Breast epithelium (tissue), 4 donors: ENCODE measurements at regions not wholly inside any gene's neighbourhood (a gene's known extent, or its start where the extent isn't known, plus 50 kb on each side); places are given as distances from the start of the nearest gene placed in this dataset.

ENCODE experiments used
- DNase-seq, 2 donors: peaks; one replicate each; pipeline ENCODE4 v3.0.0-alpha.2; 2019; ENCODE audit warnings: low spot score in 2 of 2
- H3K27ac ChIP-seq, 2 donors: fragments of 200-600 bp; sonication (generic) in 1 of 2; one replicate each; pipeline ENCODE4 v1.5.1; 2016 to 2019; ENCODE audit warnings: mild to moderate bottlenecking in 1 of 2
- H3K27me3 ChIP-seq, 2 donors: fragments of 200-600 bp; sonication (generic) in 1 of 2; one replicate each; pipeline versions ENCODE4 v1.5.1 to v1.6.0; 2017 to 2019; ENCODE audit warnings: control low read depth in 1 of 2, mild to moderate bottlenecking in 1 of 2
- H3K36me3 ChIP-seq: fragments of 200-600 bp; one replicate; pipeline ENCODE4 v1.5.1; 2019
- H3K4me1 ChIP-seq, 2 donors: fragments of 200-600 bp; sonication (generic); one replicate each; pipeline ENCODE4 v1.5.1; 2016 to 2019; ENCODE audit warnings: control low read depth in 1 of 2
- H3K4me3 ChIP-seq, 3 donors: fragments of 200-600 bp; sonication (generic); 1 replicate in 2 of 3; 2 replicates in 1 of 3; pipeline ENCODE4 v1.5.1; 2016 to 2019; ENCODE audit warnings: mild to moderate bottlenecking in 3 of 3, moderate library complexity in 2 of 3
- H3K9me3 ChIP-seq, 2 donors: fragments of 200-600 bp; sonication (generic) in 1 of 2; one replicate each; pipeline ENCODE4 v1.5.1; 2016 to 2019; ENCODE audit warnings: control low read depth in 1 of 2
- CTCF ChIP-seq, 3 donors: fragments of 450-650 bp; IDR thresholded peaks; one replicate each; pipeline ENCODE4 v1.5.1; 2016 to 2017; ENCODE audit warnings: antibody characterized with exemption in 3 of 3, mild to moderate bottlenecking in 3 of 3, moderate library complexity in 3 of 3
- POLR2A ChIP-seq: fragments of 450-650 bp; IDR thresholded peaks from one replicate; pipeline ENCODE4 v1.6.1; 2016; ENCODE audit warnings: antibody characterized with exemption, mild to moderate bottlenecking, moderate library complexity
- POLR2AphosphoS5 ChIP-seq, 3 donors: sonication (generic); formaldehyde crosslinking; IDR thresholded peaks; one replicate each; pipeline ENCODE4 v1.6.1; 2017; ENCODE audit warnings: antibody characterized with exemption in 3 of 3
- intact Hi-C: fragments of 100-400 bp; cut with DNase I; formaldehyde crosslinking; loops from one replicate; pipeline ENCODE4 v1.15.1; 2023; ENCODE audit warnings: low total_unique reads

- TF ChIP-seq POLR2AphosphoS5 (IDR thresholded peaks at IDR 0.05): no peak
- no peak for TF ChIP-seq CTCF (IDR thresholded peaks at IDR 0.05)
- no peak for TF ChIP-seq POLR2A
- DNase-seq: no peak
- no peaks in the 10 kb centered on the region for H3K36me3 ChIP-seq
- H3K27ac ChIP-seq: no peak overlapping the region
- no peaks in the 10 kb centered on the region for H3K4me1 ChIP-seq
- H3K4me3 ChIP-seq: no peak overlapping the region
- no peaks in the 10 kb centered on the region for H3K9me3 ChIP-seq
- intact Hi-C loops: no loop called here
- no peaks in the 10 kb centered on the region for H3K27me3 ChIP-seq
Observed at GRCh38 chr5:125327676-125328075, 581.2 kb upstream of the ZNF608 start.

GRCh38 chr5:125331987-125332598 is 585.7 kb upstream of the ZNF608 start:
- no peaks in the 10 kb centered on the region for H3K9me3 ChIP-seq
- no peak for DNase-seq
- TF ChIP-seq POLR2AphosphoS5 (IDR thresholded peaks at IDR 0.05) (no peak), POLR2A (no peak), CTCF (IDR thresholded peaks at IDR 0.05) (no peak)
- H3K4me3 ChIP-seq: no peak overlapping the region
- intact Hi-C loops: no loop called here
- H3K4me1 ChIP-seq: no peaks in the 10 kb centered on the region
- no peaks in the 10 kb centered on the region for H3K27me3 ChIP-seq
- no peaks in the 10 kb centered on the region for H3K36me3 ChIP-seq
- no peak overlapping the region for H3K27ac ChIP-seq

- DNase-seq: no peak
- Histone ChIP-seq H3K4me1 (no peaks in the 10 kb centered on the region), H3K36me3 (no peaks in the 10 kb centered on the region), H3K27me3 (no peaks in the 10 kb centered on the region), H3K27ac (no peak overlapping the region), H3K4me3 (no peak overlapping the region), H3K9me3 (no peaks in the 10 kb centered on the region)
- TF ChIP-seq CTCF (IDR thresholded peaks at IDR 0.05): no peak
- no peak for TF ChIP-seq POLR2AphosphoS5 (IDR thresholded peaks at IDR 0.05)
- no peak for TF ChIP-seq POLR2A
- intact Hi-C loops: no loop called here
Observed at GRCh38 chr5:125333416-125333815, 587.0 kb upstream of the ZNF608 start.

GRCh38 chr5:125336401-125336800 is 590.0 kb upstream of the ZNF608 start:
- Histone ChIP-seq H3K27ac (no peak overlapping the region), H3K36me3 (no peaks in the 10 kb centered on the region), H3K27me3 (no peaks in the 10 kb centered on the region), H3K4me3 (no peak overlapping the region), H3K9me3 (no peaks in the 10 kb centered on the region), H3K4me1 (no peaks in the 10 kb centered on the region)
- intact Hi-C loops: no loop called here
- TF ChIP-seq POLR2A (no peak), POLR2AphosphoS5 (IDR thresholded peaks at IDR 0.05) (no peak), CTCF (IDR thresholded peaks at IDR 0.05) (no peak)
- DNase-seq: no peak

- no peaks in the 10 kb centered on the region for H3K27me3 ChIP-seq
- H3K9me3 ChIP-seq: no peaks in the 10 kb centered on the region
- H3K4me3 ChIP-seq: no peak overlapping the region
- H3K27ac ChIP-seq: no peak overlapping the region
- intact Hi-C loops: no loop called here
- DNase-seq: no peak
- no peaks in the 10 kb centered on the region for H3K4me1 ChIP-seq
- no peak for TF ChIP-seq POLR2AphosphoS5 (IDR thresholded peaks at IDR 0.05)
- no peak for TF ChIP-seq POLR2A
- no peak for TF ChIP-seq CTCF (IDR thresholded peaks at IDR 0.05)
- H3K36me3 ChIP-seq: no peaks in the 10 kb centered on the region
Observed at GRCh38 chr5:125337294-125337693, 590.9 kb upstream of the ZNF608 start.
